H1 (cell line): ENCODE measurements at regions not wholly inside any gene's neighbourhood (a gene's known extent, or its start where the extent isn't known, plus 50 kb on each side); places are given as distances from the start of the nearest gene placed in this dataset.

Experiments
- CTCF ChIP-seq, 3 experiments: IDR thresholded peaks; 1 replicate in 2 of 3; 2 replicates in 1 of 3; pipeline versions ENCODE4 v1.5.1 to v1.6.1; 2011; ENCODE audit warnings: low read length in 3 of 3, mild to moderate bottlenecking in 3 of 3, inconsistent platforms in 2 of 3, low read depth in 1 of 3, moderate library complexity in 1 of 3; ENCODE audit not compliant: insufficient read depth in 1 of 3; ENCODE audit errors: control extremely low read depth in 1 of 3
- KDM1A ChIP-seq: fragments of 200-600, 300-600 bp; sonication (generic); IDR thresholded peaks from 2 replicates; pipeline ENCODE4 v1.7.1; 2016; ENCODE audit warnings: mild to moderate bottlenecking, low read length, borderline replicate concordance
- POLR2A ChIP-seq, 2 experiments: IDR thresholded peaks; 1 replicate in 1 of 2; 2 replicates in 1 of 2; pipeline ENCODE4 v1.6.1; 2011; ENCODE audit warnings: low read depth in 2 of 2, low read length in 2 of 2, mild to moderate bottlenecking in 2 of 2; ENCODE audit errors: control extremely low read depth in 1 of 2
- RFX5 ChIP-seq: IDR thresholded peaks from 2 replicates; pipeline ENCODE4 v1.6.1; 2011; ENCODE audit warnings: low read depth, low read length, improper control_type of control experiment, borderline replicate concordance

- no peak for TF ChIP-seq POLR2A (IDR thresholded peaks at IDR 0.05; ENCODE audit: control extremely low read depth in 1 of 2, low read depth in 2 of 2, low read length in 2 of 2)
- TF ChIP-seq KDM1A, result no peak
- no peak for TF ChIP-seq CTCF (IDR thresholded peaks at IDR 0.05; ENCODE audit: control extremely low read depth in 1 of 3, insufficient read depth in 1 of 3, low read depth in 1 of 3, low read length in 3 of 3)
- TF ChIP-seq RFX5, result no peak
Measured at GRCh38 chr6:117076076-117076475, 189.3 kb upstream of the VGLL2 start.
